ENCODE measurements at regions not wholly inside any gene's neighbourhood (a gene's known extent, or its start where the extent isn't known, plus 50 kb on each side); places are given as distances from the start of the nearest gene placed in this dataset.

DNA sequence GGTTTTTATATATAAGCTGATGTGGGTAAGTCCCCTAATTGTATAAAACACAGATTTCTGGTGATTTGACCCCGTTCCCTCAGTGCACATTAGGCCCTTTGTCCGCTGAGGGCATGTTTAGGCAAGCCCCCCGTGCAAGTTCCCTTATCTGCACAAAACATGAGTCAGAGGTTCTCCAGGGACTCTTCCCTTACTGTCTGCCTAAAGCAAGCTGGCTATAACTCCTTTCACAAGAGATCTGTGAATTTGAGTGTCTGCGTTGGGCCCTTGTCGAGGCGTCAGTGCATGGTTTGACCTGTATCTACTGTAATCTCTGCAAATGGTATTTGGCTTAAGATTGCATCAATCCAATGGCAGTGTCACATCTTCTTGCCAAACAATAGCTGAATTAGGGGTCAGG, 712.8 kb downstream of the CDH8 start:
- DNase-seq (ENCODE audit: low spot score) = no peak

DNA sequence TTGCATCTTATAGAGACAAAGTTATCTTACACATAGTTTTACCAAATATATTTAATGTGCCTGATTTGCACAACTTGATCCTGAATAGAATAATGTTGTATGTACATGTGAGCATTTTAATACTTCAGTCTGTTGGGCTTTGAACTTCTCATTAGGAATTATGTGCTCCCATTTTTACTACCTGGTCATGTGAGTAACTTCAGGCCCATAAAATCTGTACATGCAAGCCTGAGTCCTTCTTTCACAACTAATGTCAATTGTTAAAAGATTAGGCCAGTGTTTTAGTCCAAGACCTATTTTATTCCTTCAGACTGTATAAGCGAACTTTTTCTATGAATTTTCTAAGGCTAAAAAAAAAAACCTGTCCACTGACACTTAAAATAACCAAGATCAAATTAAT, 715.4 kb downstream of the CDH8 start:
- no peak for DNase-seq (ENCODE audit: low spot score)

GRCh38 chr16:61313931-61314330, 722.3 kb downstream of the CDH8 start:
- no peak for DNase-seq (ENCODE audit: low spot score)

- no peak for DNase-seq (ENCODE audit: low spot score)
Observed at GRCh38 chr16:61309386-61309785, 726.9 kb downstream of the CDH8 start.

- DNase-seq (ENCODE audit: low spot score) = no peak
Observed at GRCh38 chr16:61306204-61306603, 730.0 kb downstream of the CDH8 start.

GRCh38 chr16:61296814-61297213, 739.4 kb downstream of the CDH8 start:
- no peak for DNase-seq (ENCODE audit: low spot score)

GRCh38 chr16:61296305-61296704, 739.9 kb downstream of the CDH8 start:
- DNase-seq (ENCODE audit: low spot score) = no peak

DNA sequence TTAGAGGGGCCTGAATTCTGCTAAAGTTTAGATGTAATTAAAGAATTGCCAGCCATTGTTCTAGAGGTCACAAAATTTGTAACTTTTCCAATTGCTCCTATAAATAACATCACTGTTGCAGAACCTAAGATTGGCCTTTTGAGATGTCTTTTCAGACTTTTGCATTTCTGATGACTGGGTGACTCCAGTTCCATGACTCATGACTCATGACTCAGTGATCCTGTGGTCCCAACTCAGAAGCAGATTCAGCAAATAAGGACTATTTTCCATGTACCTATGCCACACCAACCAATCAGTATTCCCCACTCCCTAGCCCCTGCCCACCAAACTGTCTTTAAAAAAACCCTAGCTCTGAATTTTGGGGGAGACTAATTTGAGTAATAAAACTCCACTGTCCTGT, 740.9 kb downstream of the CDH8 start:
- DNase-seq (ENCODE audit: low spot score) = no peak

- no peak for DNase-seq (ENCODE audit: low spot score)
Observed at GRCh38 chr16:61289141-61289540, 747.1 kb downstream of the CDH8 start.

GRCh38 chr16:61277849-61278248, 758.4 kb downstream of the CDH8 start:
- DNase-seq (ENCODE audit: low spot score) = no peak

GRCh38 chr16:61274211-61274610, 762.0 kb downstream of the CDH8 start:
- DNase-seq (ENCODE audit: low spot score) = no peak

DNA sequence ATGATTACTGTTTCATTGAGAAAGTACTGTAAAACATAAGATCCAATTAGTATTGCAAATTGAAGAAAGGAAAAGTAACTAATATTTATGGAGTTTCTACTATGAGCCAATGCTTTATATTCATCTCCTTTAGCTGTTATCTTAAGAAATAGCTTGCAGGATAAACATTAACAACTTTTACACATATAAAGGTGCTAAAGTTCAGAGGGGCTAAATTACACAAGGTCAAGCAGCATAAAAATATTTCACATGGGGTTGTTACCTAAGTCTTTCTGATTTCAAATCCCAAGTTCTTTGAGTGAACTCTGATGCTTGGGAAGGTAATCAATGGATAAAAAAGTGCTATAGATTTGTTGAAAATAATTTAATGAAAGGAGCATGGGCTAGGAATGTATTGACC, 765.5 kb downstream of the CDH8 start:
- no peak for DNase-seq (ENCODE audit: low spot score)

DNA sequence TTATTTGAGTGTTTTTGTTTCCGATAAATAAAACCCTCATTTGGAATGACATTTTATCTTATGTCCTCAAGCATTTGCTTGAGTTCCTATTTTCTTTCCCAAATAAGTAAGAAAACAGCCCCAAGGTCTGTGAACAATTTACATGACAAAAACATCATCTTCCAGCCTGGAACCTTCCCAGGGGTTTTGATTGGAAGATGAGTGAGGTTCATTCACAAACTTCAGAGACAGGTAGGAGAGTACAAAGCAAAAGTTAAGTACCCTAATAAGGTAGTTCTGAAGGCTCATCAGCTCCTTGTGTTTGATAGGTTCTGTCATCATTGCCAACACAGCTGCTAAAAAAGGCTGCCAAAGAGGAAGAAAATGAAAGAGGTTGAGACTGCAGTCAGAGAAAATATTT, 772.8 kb downstream of the CDH8 start:
- no peak for DNase-seq (ENCODE audit: low spot score)

- no peak for DNase-seq (ENCODE audit: low spot score)
Observed at GRCh38 chr16:61261315-61261714, 774.9 kb downstream of the CDH8 start.

GRCh38 chr16:61246592-61246991, 789.6 kb downstream of the CDH8 start:
- no peak for DNase-seq (ENCODE audit: low spot score)

DNA sequence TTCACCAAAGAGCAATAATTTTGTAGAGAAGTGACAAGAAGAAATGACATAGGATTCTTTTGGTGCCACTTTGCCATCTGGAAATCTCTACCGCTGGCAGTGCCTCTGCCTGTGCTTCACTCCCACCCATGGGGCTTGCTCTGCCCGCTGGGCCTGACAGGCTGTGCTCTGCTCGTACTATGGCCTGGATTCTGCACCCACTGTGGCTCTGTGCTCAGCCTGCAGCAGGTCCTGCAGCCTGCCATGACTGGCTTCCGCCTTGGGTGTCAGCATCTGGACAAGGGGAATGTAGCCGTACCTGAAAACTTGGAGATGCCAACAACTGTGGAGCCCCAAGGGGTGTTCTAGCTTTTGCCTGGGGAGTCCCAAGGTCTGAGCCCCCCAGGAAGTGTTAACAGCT, 792.3 kb downstream of the CDH8 start:
- no peak for DNase-seq (ENCODE audit: low spot score)

GRCh38 chr16:61237884-61238485, 798.3 kb downstream of the CDH8 start:
- no peak for DNase-seq (ENCODE audit: low spot score)

DNA sequence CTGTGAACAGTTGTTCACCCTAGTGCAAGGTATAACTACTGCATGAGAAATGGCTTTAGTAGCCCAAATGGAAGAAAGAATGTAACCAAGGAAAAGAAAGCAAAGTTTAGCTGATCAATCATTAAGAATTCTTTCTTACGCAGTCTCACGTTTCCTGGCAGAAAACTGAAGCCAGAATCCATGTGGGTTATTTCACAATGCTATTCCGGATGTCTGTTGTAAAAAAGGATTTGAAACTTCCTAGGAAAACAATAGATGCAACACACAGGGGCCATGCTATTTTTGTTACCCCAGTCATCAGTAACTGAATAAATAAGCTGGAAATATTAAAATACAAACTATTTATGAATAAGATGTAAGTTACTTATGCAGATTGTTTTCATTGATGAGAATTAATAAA, 802.5 kb downstream of the CDH8 start:
- DNase-seq (ENCODE audit: low spot score) = no peak

GRCh38 chr16:61228371-61228770, 807.9 kb downstream of the CDH8 start:
- no peak for DNase-seq (ENCODE audit: low spot score)

DNA sequence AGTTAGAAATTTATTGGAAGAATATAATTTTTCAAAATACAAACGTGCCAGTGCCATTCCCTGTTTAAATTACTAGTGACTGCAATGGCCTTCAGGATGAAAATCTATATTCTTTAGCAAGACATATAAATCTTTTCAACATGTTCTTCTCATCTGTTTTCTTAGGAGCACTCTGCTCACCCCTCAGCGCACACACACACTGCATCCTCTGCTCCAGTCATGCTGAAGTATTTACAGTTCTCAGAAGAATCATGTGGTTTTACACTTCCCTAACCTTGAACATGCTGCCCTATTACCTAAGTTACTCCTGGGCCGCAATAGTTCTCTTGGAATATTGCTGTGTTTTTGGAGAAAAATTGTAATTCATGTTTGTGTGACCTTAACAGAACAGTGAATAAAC, 820.6 kb downstream of the CDH8 start:
- DNase-seq (ENCODE audit: low spot score) = no peak

DNA sequence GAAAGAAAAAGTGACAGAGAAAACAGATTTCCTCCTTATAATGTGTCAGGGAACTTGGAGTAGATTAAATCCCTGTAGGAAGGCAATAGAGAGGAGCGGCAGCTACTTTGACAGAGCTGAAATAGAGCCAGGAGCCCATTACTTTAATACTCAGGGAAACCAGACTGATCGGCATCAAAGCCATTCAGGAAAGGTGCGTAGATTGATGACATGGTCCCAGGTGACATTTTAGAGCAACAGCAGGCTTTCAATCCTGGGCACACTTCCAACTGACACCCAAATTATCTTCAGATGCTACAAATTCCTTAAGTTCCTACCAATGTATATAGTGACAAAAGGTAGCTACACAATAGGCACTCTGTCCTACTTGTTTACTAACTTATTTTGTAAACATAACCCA, 821.5 kb downstream of the CDH8 start:
- no peak for DNase-seq (ENCODE audit: low spot score)

DNA sequence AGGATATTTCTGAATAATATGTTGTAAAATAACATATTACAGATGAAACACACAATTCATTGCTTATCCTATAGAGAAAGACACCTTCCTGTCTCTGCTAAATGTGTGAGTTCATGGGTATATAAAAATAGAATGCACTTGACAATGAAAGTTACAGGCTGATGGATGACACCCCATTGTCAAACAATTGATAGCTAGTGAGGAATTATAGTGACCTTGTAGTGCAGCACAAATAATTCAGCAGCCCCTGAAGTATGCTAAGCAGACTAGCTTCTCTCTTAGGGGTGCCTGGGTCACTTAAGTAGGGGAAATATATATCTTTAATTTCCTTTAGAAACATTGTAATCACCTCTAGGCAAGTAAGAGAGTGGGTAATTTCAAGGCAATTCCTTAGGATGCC, 826.2 kb downstream of the CDH8 start:
- DNase-seq (ENCODE audit: low spot score) = no peak

DNA sequence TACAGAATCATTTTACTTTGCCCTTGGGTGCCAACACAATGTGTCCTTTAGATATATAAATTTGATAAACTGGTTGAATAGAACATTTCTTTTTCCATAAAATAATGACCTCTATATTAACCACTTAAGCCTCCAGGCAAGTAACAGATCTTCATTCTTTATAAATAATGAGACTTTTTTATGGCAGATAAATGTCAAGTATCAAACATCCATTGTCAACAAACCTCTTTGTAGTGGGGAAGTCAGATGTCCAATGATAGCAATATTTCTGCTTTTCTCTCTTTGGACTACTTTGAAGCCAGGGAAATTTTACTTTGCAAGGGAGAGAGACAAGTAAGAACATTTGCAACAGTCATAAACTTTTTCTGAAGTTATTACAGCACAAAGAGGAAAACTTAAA, 841.2 kb downstream of the CDH8 start:
- DNase-seq (ENCODE audit: low spot score) = no peak

DNA sequence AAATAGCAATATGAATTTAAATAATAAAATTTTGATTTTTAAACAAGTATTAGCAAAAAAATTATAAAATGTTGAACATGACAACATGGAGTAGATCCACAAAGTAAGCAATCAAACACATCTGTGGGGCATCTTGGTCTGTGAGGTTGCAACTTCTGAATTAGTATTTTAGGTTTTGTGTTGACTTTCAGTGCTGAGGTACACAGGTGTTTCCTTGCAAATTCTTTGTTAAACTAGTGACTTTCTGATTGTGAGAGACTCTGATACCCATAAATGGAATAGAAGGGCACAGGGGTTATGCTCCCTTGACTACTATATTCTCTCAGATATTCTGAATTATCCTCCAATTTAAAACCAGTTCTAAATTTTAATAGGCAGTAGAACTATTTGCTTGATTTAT, 841.7 kb downstream of the CDH8 start:
- DNase-seq (ENCODE audit: low spot score) = no peak

DNA sequence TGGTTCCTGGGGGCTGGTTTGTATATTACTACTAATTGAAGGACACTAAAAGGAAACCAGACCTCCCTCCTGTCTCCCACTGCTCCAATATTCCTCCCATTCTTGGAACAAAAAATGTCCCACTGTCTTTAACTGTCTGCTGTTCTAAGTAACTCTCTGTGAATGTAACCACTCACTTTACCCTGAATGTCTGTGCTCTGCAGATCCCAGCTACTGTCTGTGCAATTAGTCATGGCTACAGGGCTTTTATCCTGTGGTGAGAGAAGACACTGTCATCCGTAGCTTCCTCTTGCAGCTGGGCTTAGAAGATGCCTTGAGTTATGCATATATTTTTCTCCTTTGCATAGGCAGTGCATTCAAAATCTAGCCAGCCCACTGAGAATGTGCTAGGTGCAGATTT, 853.8 kb downstream of the CDH8 start:
- no peak for DNase-seq (ENCODE audit: low spot score)
